ENCODE measurements at regions not wholly inside any gene's neighbourhood (a gene's known extent, or its start where the extent isn't known, plus 50 kb on each side); places are given as distances from the start of the nearest gene placed in this dataset.

DNA sequence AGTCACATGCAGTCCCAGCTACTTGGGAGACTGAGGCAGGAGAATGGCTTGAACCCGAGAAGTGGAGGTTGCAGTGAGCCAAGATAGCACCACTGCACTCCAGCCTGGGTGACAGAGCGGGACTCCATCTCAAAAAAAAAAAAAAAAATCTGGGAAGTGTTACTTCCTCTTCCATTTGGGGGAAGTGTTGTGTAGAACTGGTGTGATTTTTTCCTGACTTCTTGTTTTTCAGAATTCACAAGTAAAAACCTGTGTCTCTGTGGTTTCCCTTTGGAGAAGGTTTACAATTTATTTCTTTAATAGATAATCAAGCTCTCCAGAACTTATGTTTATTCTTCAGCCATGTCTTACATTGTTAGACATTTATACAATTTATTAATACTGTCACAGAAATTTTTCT is 396.1 kb downstream of the BRD1 start:
- DNase-seq (ENCODE audit: extremely low read depth in 1 of 2, low read depth in 1 of 2) = no peak

GRCh38 chr22:49429066-49429465 is 398.6 kb downstream of the BRD1 start:
- DNase-seq (ENCODE audit: extremely low read depth in 1 of 2, low read depth in 1 of 2) = no peak

DNA sequence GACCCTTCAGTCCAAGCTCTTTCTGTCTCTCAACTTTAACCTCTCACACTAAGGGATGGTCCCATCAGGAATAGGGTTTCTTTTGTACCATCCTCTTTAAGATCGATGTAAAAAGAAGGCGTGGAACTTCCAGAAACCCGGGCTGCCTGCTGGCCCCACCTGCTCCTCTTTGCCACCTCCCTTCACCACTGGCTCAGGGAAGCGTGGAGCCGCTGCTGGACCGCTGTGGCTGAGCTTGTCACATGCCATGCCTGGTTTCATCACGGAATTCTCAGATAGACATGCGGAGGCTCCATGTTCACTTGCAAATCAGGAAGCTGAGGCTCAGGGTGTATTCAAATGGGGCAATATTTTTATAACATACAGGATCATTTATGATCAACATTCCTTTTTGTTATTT is 399.7 kb downstream of the BRD1 start:
- DNase-seq (ENCODE audit: extremely low read depth in 1 of 2, low read depth in 1 of 2) = no peak

GRCh38 chr22:49427341-49427740 is 400.3 kb downstream of the BRD1 start:
- no peak for DNase-seq (ENCODE audit: extremely low read depth in 1 of 2, low read depth in 1 of 2)

DNA sequence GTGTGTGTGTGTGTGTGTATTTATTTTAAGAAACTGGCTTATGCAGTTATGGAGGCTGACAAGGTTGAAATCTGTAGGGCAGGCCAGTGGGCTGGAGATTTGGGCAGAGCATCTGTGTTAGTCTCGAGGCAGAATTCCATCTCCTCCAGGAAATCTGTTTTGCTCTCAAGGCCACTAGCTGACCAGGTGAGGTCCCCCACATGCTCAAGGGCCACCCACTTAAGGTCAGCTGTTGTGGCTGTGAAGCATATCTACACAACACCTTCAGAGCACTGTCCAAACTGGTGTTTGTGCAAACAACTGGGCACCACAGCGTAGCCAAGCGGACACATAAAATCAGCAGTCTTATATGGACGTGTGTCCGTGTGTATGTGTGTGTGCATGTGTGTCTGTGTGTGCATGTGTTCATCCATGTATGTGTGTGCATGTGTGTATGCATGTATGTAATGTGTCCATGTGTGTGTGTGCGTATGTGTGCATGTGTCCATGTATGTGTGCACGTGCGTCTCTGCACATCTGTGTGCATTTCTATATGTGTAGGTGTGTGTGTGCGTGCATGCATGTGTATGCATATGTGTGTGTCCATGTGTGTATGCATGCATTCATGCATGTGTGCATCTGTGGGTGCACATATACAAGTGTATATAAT is 400.9 kb downstream of the BRD1 start:
- DNase-seq (ENCODE audit: extremely low read depth in 1 of 2, low read depth in 1 of 2) = no peak

- DNase-seq (ENCODE audit: extremely low read depth in 1 of 2, low read depth in 1 of 2) = no peak
Observed at GRCh38 chr22:49426098-49426497, 401.6 kb downstream of the BRD1 start.

- no peak for DNase-seq (ENCODE audit: extremely low read depth in 1 of 2, low read depth in 1 of 2)
Observed at GRCh38 chr22:49425356-49425755, 402.3 kb downstream of the BRD1 start.

DNA sequence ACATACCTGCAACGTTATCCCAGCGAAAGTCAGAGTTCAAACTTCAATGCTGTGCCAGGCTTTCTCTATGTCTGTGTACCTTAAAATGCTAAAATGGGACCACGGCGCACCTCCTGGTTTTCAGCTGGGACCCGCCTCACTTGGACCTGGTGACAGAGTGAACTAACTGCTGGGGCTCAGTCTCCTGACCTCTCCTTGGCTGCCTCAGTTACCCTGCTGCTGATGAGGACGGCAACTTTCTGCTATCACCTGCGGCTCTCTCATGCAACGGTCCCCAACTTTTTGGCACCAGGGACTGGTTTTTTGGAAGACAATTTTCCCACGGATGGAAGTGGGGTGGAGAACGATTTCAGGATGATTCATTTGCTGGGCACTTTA is 402.8 kb downstream of the BRD1 start:
- no peak for DNase-seq (ENCODE audit: extremely low read depth in 1 of 2, low read depth in 1 of 2)

- DNase-seq (ENCODE audit: extremely low read depth in 1 of 2, low read depth in 1 of 2) = no peak
Observed at GRCh38 chr22:49423125-49423650, 404.5 kb downstream of the BRD1 start.

- no peak for DNase-seq (ENCODE audit: extremely low read depth in 1 of 2, low read depth in 1 of 2)
Observed at GRCh38 chr22:49422701-49423100, 405.0 kb downstream of the BRD1 start.

- DNase-seq (ENCODE audit: extremely low read depth in 1 of 2, low read depth in 1 of 2) = no peak
Observed at GRCh38 chr22:49420651-49421050, 407.0 kb downstream of the BRD1 start.

- DNase-seq (ENCODE audit: extremely low read depth in 1 of 2, low read depth in 1 of 2) = no peak
Observed at GRCh38 chr22:49419661-49420060, 408.0 kb downstream of the BRD1 start.

DNA sequence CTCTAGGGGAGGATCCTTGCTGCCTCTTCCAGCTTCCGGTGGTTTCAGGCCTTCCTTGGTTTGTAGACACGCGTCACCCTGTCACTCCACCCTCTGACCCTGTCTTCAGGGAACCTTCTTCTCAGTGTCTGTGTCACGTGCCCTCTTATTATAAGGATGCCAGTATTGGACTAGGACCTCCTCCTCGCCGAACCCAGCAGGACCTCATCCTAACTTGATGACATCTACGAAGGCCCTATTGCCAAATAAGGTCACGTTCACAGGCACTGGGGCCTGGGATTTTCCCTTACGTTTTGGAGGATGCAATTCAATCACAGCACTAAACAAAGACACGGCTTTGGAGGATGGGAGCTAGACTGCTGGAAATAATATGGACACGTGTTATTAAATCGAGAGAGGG is 408.7 kb downstream of the BRD1 start:
- DNase-seq (ENCODE audit: extremely low read depth in 1 of 2, low read depth in 1 of 2) = no peak

DNA sequence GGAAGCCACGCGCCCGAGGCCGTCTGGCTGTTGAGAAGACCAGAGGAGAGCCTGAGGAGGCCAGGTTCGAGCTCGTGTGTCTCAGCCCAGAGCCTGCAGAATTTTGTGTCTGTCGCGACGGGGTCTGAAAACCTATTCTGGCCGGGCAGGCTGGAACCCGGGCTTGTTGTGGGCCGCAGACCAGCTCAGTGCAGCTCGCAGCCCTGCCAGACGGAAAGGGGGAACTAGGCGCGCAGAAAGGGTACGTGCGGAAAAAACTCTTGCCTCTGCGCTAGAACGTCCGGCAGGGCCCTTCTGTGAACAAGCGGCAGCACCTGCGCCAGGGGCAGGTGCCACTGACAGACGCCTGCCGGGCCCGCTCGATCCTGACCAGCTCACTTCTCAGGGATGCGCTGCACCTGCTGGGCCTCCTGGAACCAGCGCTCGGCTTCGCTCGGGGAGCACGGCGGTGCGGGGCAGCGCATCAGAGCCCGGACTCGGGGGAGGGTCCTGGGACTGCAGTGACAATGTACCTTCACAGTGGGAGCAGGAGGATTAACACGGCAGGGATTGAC is 409.3 kb downstream of the BRD1 start:
- DNase-seq (ENCODE audit: extremely low read depth in 1 of 2, low read depth in 1 of 2) = no peak

- no peak for DNase-seq (ENCODE audit: extremely low read depth in 1 of 2, low read depth in 1 of 2)
Observed at GRCh38 chr22:49417833-49418232, 409.8 kb downstream of the BRD1 start.

GRCh38 chr22:49417326-49417725 is 410.3 kb downstream of the BRD1 start:
- DNase-seq (ENCODE audit: extremely low read depth in 1 of 2, low read depth in 1 of 2) = no peak

- no peak for DNase-seq (ENCODE audit: extremely low read depth in 1 of 2, low read depth in 1 of 2)
Observed at GRCh38 chr22:49415151-49415951, 412.3 kb downstream of the BRD1 start.

GRCh38 chr22:49413551-49413950 is 414.1 kb downstream of the BRD1 start:
- no peak for DNase-seq (ENCODE audit: extremely low read depth in 1 of 2, low read depth in 1 of 2)

DNA sequence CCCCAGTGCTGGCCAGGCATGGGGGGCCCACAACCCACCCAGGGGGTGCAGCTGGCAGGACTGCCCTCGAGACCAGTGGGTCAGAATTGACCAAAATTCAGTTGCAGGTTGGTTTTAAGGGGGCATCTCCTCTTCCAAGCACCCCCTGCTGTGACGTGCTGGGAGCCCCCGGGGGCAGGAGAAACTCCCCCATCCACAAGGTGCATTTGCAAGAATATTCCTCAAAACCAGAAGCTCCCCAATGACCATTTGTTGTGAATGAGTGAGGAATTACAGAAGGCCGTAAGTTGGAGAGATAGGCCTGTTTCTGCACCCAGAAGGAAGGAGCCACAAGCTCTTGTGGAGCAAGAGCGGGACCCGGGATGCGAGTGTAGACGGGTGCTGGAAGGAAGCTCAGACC is 414.5 kb downstream of the BRD1 start:
- DNase-seq (ENCODE audit: extremely low read depth in 1 of 2, low read depth in 1 of 2) = no peak

- DNase-seq (ENCODE audit: extremely low read depth in 1 of 2, low read depth in 1 of 2) = no peak
Observed at GRCh38 chr22:49412236-49412635, 415.4 kb downstream of the BRD1 start.

DNA sequence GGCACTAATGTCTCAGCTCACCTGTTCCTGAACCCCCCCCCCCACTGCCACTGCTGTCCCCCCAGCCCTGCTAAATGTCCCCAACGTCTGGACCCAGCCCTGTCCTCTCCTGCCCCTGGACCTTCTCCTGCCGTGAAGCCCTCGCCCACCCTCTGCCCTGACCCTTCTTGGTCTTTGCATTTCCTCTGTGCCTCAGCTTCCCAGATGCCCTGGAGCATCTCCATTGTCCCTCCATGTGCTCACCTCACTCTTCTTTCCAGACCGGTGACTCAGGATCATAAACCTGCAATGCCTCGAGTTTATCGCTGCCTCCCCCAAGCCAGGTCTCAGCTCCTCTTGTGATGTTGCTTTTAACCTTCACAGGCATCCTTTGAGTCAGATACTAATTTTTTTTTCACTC is 416.4 kb downstream of the BRD1 start:
- no peak for DNase-seq (ENCODE audit: extremely low read depth in 1 of 2, low read depth in 1 of 2)
